ENCODE measurements at regions not wholly inside any gene's neighbourhood (a gene's known extent, or its start where the extent isn't known, plus 50 kb on each side); places are given as distances from the start of the nearest gene placed in this dataset.

DNA sequence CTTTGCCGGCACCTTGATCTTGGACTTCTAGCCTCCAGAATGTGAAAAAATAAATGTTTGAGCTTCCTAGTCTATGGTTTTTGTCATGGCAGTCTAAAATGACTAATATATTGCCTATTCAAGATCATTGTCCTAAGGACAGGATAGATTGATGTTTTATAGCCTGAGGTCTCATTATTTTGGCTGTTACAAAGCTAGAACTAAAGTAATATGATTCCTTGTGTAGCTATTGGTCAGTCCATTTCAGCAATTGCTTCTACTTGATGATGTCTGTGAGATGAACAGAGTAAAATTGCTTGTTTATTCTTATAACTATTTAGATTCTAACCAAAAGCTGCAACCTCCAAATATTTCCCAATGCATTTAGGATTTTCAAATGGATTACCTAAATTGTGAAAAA, 145.0 kb downstream of the HRH4 start:
- no TSS peak for BruUV-seq (replicated peaks)
- Histone ChIP-seq H3K36me3 (ENCODE audit: insufficient read depth, low read length) (no peaks in the 10 kb centered on the region), H3K4me3 (ENCODE audit: low read depth, low read length, poor library complexity, severe bottlenecking) (no peak overlapping the region), H3K9me2 (ENCODE audit: insufficient read depth, low read length) (no peaks in the 10 kb centered on the region), H3K27ac (ENCODE audit: low read depth, low read length, poor library complexity, severe bottlenecking) (no peak overlapping the region), H4K20me1 (ENCODE audit: insufficient read depth, low read length) (no peaks in the 10 kb centered on the region), H3K4me2 (ENCODE audit: low read length) (no peak overlapping the region), H3K9me3 (ENCODE audit: low read length) (no peaks in the 10 kb centered on the region), H3K4me1 (ENCODE audit: insufficient read depth, low read length, poor library complexity, severe bottlenecking) (no peaks in the 10 kb centered on the region), H2AFZ (ENCODE audit: low read length) (no peak overlapping the region), H3K79me2 (ENCODE audit: insufficient read depth, low read depth, low read length) (no peaks in the 10 kb centered on the region)
- TF ChIP-seq, protein P1, sequence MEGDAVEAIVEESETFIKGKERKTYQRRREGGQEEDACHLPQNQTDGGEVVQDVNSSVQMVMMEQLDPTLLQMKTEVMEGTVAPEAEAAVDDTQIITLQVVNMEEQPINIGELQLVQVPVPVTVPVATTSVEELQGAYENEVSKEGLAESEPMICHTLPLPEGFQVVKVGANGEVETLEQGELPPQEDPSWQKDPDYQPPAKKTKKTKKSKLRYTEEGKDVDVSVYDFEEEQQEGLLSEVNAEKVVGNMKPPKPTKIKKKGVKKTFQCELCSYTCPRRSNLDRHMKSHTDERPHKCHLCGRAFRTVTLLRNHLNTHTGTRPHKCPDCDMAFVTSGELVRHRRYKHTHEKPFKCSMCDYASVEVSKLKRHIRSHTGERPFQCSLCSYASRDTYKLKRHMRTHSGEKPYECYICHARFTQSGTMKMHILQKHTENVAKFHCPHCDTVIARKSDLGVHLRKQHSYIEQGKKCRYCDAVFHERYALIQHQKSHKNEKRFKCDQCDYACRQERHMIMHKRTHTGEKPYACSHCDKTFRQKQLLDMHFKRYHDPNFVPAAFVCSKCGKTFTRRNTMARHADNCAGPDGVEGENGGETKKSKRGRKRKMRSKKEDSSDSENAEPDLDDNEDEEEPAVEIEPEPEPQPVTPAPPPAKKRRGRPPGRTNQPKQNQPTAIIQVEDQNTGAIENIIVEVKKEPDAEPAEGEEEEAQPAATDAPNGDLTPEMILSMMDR (conservative IDR thresholded peaks at IDR 0.05; ENCODE audit: low read length): no peak
- TF ChIP-seq EZH2phosphoT487 (IDR thresholded peaks at IDR 0.05; ENCODE audit: borderline replicate concordance, low read depth, low read length): no peak
- intact Hi-C loops (cut with micrococcal nuclease; ENCODE audit: unreplicated experiment): loop anchor here (10.0 kb wide), 1 partner anchor 69 kb away; no protein-coding TSS in a partner anchor
- ChIA-PET CTCF (ENCODE audit: unreplicated experiment) (no interaction called here), POLR2A (interaction anchor here (0.8 kb wide), 2 partner anchors 10 to 122 kb away, joined by 3 read pairs; no protein-coding TSS in a partner anchor)
- no peak for DNase-seq (ENCODE audit: low spot score)

DNA sequence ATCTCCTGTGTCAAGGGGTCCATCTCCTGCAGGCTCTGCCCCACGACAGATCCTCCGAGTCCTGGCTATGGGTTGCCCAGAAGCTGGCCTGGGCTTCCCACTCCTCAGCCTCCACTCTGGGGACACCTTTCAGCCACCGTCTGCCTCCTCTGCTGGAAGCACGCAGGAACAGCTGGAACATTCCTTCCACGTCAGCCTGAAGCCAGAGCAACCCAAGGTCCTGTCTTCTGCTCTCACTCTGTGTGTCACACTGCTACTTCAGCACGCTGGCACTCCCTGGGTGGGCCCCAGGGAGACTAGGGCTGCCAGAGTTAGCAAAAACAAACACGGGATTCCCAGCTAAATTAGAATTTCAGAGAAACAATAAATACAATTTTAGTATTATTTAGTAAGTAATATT, 148.8 kb downstream of the HRH4 start:
- Histone ChIP-seq H2AFZ (ENCODE audit: low read length) (no peak overlapping the region), H3K4me3 (ENCODE audit: low read depth, low read length, poor library complexity, severe bottlenecking) (no peak overlapping the region), H3K9me2 (ENCODE audit: insufficient read depth, low read length) (no peaks in the 10 kb centered on the region; the same call in 1 of the 2 replicates), H4K20me1 (ENCODE audit: insufficient read depth, low read length) (no peaks in the 10 kb centered on the region), H3K79me2 (ENCODE audit: insufficient read depth, low read depth, low read length) (no peaks in the 10 kb centered on the region), H3K4me2 (ENCODE audit: low read length) (no peak overlapping the region), H3K27ac (ENCODE audit: low read depth, low read length, poor library complexity, severe bottlenecking) (no peak overlapping the region), H3K4me1 (ENCODE audit: insufficient read depth, low read length, poor library complexity, severe bottlenecking) (no peaks in the 10 kb centered on the region), H3K36me3 (ENCODE audit: insufficient read depth, low read length) (no peaks in the 10 kb centered on the region), H3K9me3 (ENCODE audit: low read length) (no peaks in the 10 kb centered on the region)
- ChIA-PET POLR2A (interaction anchor here (0.6 kb wide), 1 partner anchor 52 kb away, joined by 3 read pairs; no protein-coding TSS in a partner anchor), CTCF (ENCODE audit: unreplicated experiment) (no interaction called here)
- DNase-seq (ENCODE audit: low spot score): no peak
- BruUV-seq (replicated peaks): no TSS peak
- no peak for TF ChIP-seq EZH2phosphoT487 (IDR thresholded peaks at IDR 0.05; ENCODE audit: borderline replicate concordance, low read depth, low read length)
- TF ChIP-seq, protein P1 (conservative IDR thresholded peaks at IDR 0.05; ENCODE audit: low read length): no peak
- intact Hi-C loops (cut with micrococcal nuclease; ENCODE audit: unreplicated experiment): loop anchor here (10.0 kb wide), 1 partner anchor 66 kb away; no protein-coding TSS in a partner anchor

DNA sequence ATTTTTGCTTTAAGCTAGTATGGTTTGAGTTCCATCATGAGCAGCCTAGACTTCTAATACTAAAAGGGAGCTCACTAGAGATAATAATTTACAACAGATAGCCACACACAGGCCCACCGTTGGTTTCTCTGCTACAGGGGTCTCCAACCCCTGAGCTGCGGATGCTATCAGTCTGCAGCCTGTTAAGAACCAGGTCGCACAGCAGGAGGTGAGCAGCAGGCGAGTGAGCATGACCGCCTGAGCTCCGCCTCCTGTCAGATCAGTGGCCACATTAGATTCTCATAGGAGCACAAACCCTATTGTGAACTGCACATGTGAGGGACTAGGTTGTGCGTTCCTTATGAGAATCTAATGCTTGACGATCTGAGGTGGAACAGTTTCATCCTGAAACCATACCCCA, 150.6 kb downstream of the HRH4 start:
- no peak overlapping the region for H3K27ac ChIP-seq (ENCODE audit: low read depth, low read length, poor library complexity, severe bottlenecking)

More for the DNA sequence above, 150.6 kb downstream of the HRH4 start:
- Histone ChIP-seq H3K9me3 (ENCODE audit: low read length) (no peaks in the 10 kb centered on the region), H4K20me1 (ENCODE audit: insufficient read depth, low read length) (no peaks in the 10 kb centered on the region), H2AFZ (ENCODE audit: low read length) (no peak overlapping the region), H3K4me2 (ENCODE audit: low read length) (no peak overlapping the region), H3K4me1 (ENCODE audit: insufficient read depth, low read length, poor library complexity, severe bottlenecking) (no peaks in the 10 kb centered on the region), H3K4me3 (ENCODE audit: low read depth, low read length, poor library complexity, severe bottlenecking) (no peak overlapping the region), H3K9me2 (ENCODE audit: insufficient read depth, low read length) (no peaks in the 10 kb centered on the region; the same call in 1 of the 2 replicates), H3K79me2 (ENCODE audit: insufficient read depth, low read depth, low read length) (no peaks in the 10 kb centered on the region), H3K36me3 (ENCODE audit: insufficient read depth, low read length) (no peaks in the 10 kb centered on the region)
- TF ChIP-seq, protein P1 (conservative IDR thresholded peaks at IDR 0.05; ENCODE audit: low read length): no peak
- TF ChIP-seq EZH2phosphoT487 (IDR thresholded peaks at IDR 0.05; ENCODE audit: borderline replicate concordance, low read depth, low read length): no peak
- intact Hi-C loops (cut with micrococcal nuclease; ENCODE audit: unreplicated experiment): no loop called here
- no TSS peak for BruUV-seq (replicated peaks)
- ChIA-PET CTCF (ENCODE audit: unreplicated experiment) (no interaction called here), POLR2A (no interaction called here)
- DNase-seq (ENCODE audit: low spot score): no peak

Data from OCI-LY7 (cell line).